Right lobe of liver (tissue), 4 donors: ENCODE measurements at regions not wholly inside any gene's neighbourhood (a gene's known extent, or its start where the extent isn't known, plus 50 kb on each side); places are given as distances from the start of the nearest gene placed in this dataset.

Experiments
- CTCF ChIP-seq, 4 donors: fragments of 200-600 bp in 3 of 4; fragments of 450-650 bp in 1 of 4; IDR thresholded peaks; one replicate each; pipeline versions ENCODE4 v1.5.1 to v1.8.0; 2016 to 2022; ENCODE audit warnings: antibody characterized with exemption in 4 of 4, mild to moderate bottlenecking in 2 of 4
- POLR2A ChIP-seq: fragments of 450-650 bp; IDR thresholded peaks from one replicate; pipeline ENCODE4 v1.6.1; 2017; ENCODE audit warnings: antibody characterized with exemption, mild to moderate bottlenecking
- donor health status: DM: no; HTN: no; CAD: no.
- donor health status: DM: no; HTN: no; CAD: no.
- donor health status: DM: no; HTN: yes; CAD: no.

GRCh38 chr22:49451070-49451840, 376.4 kb downstream of the BRD1 start:
- TF ChIP-seq CTCF (IDR thresholded peaks at IDR 0.05) (no peak), POLR2A (no peak)
